Spleen (tissue), 7 donors: ENCODE measurements at regions not wholly inside any gene's neighbourhood (a gene's known extent, or its start where the extent isn't known, plus 50 kb on each side); places are given as distances from the start of the nearest gene placed in this dataset.

Experiments
- POLR2A ChIP-seq, 3 donors: fragments of 450-650 bp; IDR thresholded peaks; one replicate each; pipeline ENCODE4 v1.5.1; 2017; ENCODE audit warnings: antibody characterized with exemption in 3 of 3, mild to moderate bottlenecking in 1 of 3
- POLR2AphosphoS5 ChIP-seq, 3 donors: sonication (generic); formaldehyde crosslinking; IDR thresholded peaks; one replicate each; pipeline ENCODE4 v1.5.1; 2017; ENCODE audit warnings: antibody characterized with exemption in 3 of 3
- TF ChIP-seq, protein P1 (sequence below), 11 experiments: fragments of 200-600 bp in 7 of 11; fragments of 450-650 bp in 4 of 11; sonication (generic) in 4 of 11; IDR thresholded peaks in 8 of 11; conservative IDR thresholded peaks in 3 of 11; 1 replicate in 7 of 11; 2 replicates in 4 of 11; pipeline versions ENCODE4 v1.4.0 to v1.8.0; 2016 to 2021; ENCODE audit warnings: antibody characterized with exemption in 11 of 11, inconsistent platforms in 4 of 11, mild to moderate bottlenecking in 1 of 11
- donor health status: DM: no; HTN: no; CAD: no; lungs with moderate emphysema.
- donor health status: DM: no; HTN: no; CAD: no.
- donor health status: DM: no; HTN: no; CAD: no.

DNA sequence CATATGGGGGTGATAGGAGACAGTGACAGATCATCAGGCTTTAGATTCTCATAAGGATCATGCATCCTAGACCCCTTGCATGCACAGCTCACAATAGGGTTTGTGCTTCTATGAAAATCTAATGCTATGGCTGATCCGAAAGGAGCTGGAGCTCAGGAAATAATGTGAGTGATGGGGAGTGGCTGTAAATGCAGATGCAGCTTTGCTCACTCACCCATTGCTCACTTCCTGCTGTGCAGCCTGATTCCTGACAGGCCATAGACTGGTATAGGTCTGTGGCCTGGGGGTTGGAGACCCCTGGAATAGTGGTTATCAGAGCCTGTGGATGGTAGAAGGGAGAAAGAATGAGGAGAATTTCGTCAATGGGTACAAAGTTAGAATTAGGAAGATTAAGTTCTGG lies 2751.1 kb downstream of the ARAP2 start:
- TF ChIP-seq, protein P1, sequence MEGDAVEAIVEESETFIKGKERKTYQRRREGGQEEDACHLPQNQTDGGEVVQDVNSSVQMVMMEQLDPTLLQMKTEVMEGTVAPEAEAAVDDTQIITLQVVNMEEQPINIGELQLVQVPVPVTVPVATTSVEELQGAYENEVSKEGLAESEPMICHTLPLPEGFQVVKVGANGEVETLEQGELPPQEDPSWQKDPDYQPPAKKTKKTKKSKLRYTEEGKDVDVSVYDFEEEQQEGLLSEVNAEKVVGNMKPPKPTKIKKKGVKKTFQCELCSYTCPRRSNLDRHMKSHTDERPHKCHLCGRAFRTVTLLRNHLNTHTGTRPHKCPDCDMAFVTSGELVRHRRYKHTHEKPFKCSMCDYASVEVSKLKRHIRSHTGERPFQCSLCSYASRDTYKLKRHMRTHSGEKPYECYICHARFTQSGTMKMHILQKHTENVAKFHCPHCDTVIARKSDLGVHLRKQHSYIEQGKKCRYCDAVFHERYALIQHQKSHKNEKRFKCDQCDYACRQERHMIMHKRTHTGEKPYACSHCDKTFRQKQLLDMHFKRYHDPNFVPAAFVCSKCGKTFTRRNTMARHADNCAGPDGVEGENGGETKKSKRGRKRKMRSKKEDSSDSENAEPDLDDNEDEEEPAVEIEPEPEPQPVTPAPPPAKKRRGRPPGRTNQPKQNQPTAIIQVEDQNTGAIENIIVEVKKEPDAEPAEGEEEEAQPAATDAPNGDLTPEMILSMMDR (IDR thresholded peaks at IDR 0.05 in 8 of 11, conservative IDR thresholded peaks at IDR 0.05 in 3 of 11) = no peak
- TF ChIP-seq POLR2A (IDR thresholded peaks at IDR 0.05) (no peak), POLR2AphosphoS5 (IDR thresholded peaks at IDR 0.05) (no peak)
